C4-2B (cell line): ENCODE measurements at regions not wholly inside any gene's neighbourhood (a gene's known extent, or its start where the extent isn't known, plus 50 kb on each side); places are given as distances from the start of the nearest gene placed in this dataset.

Experiments
- CTCF ChIP-seq: fragments of 450-650 bp; conservative IDR thresholded peaks from 2 replicates; pipeline ENCODE4 v1.5.1; 2017; ENCODE audit warnings: mild to moderate bottlenecking
- ZFX ChIP-seq: fragments of 450-650 bp; IDR thresholded peaks from 2 replicates; pipeline ENCODE4 v1.6.1; 2017

- TF ChIP-seq CTCF (no peak), ZFX (no peak)
These were observed 109.5 kb upstream of the CD180 start for GRCh38 chr5:67305913-67306710.
